MM.1S (cell line): ENCODE measurements at regions not wholly inside any gene's neighbourhood (a gene's known extent, or its start where the extent isn't known, plus 50 kb on each side); places are given as distances from the start of the nearest gene placed in this dataset.

Experiments used
- CTCF ChIP-seq: fragments of 300-600 bp; sonication (generic); IDR thresholded peaks from 2 replicates; pipeline ENCODE4 v1.5.1; 2016; ENCODE audit warnings: antibody characterized with exemption, low read length, mixed read lengths
- EZH2 ChIP-seq: fragments of 300-600 bp; sonication (generic); optimal IDR thresholded peaks from 2 replicates; pipeline ENCODE3; 2017; ENCODE audit warnings: low read depth, mild to moderate bottlenecking, antibody characterized with exemption, low read length, mixed read lengths
- EZH2phosphoT487 ChIP-seq: fragments of 300-600 bp; sonication (generic); IDR thresholded peaks from 2 replicates; pipeline ENCODE4 v1.6.1; 2018; ENCODE audit warnings: antibody characterized with exemption, low read length

GRCh38 chr4:132506568-132506967, 642.5 kb upstream of the PCDH10 start:
- TF ChIP-seq CTCF (no peak), EZH2phosphoT487 (no peak), EZH2 (no peak)
